MM.1S (cell line): ENCODE measurements at regions not wholly inside any gene's neighbourhood (a gene's known extent, or its start where the extent isn't known, plus 50 kb on each side); places are given as distances from the start of the nearest gene placed in this dataset.

Source experiments
- CTCF ChIP-seq: fragments of 300-600 bp; sonication (generic); IDR thresholded peaks from 2 replicates; pipeline ENCODE4 v1.5.1; 2016; ENCODE audit warnings: antibody characterized with exemption, low read length, mixed read lengths
- EZH2 ChIP-seq: fragments of 300-600 bp; sonication (generic); optimal IDR thresholded peaks from 2 replicates; pipeline ENCODE3; 2017; ENCODE audit warnings: low read depth, mild to moderate bottlenecking, antibody characterized with exemption, low read length, mixed read lengths

- TF ChIP-seq EZH2: no peak
- TF ChIP-seq CTCF: no peak
These were observed 134.8 kb downstream of the HS3ST1 start for GRCh38 chr4:11293866-11294265.
